ENCODE measurements at regions not wholly inside any gene's neighbourhood (a gene's known extent, or its start where the extent isn't known, plus 50 kb on each side); places are given as distances from the start of the nearest gene placed in this dataset.

DNA sequence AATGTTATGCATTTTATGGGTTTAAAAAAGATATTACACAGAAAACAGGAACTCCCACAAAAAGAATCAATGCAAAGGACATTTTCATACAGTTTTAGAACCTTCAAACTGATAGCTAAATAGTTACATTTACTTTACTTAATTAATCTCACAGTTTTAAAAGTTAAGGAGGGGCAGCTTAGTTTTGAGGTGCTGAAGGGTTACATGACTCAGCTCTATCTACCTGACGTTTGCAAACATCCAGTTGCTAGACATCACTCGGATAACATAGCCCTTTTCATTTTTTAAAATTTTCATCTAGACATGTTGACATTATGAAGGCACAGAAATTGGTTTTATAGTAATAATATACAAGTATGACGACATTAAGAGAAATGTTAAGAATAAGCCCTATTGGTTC is 53.7 kb upstream of the HSD17B12 start:
- no peak for DNase-seq (ENCODE audit: low read depth)

All from HS-5 (cell line).